Stomach (tissue), 8 donors: ENCODE measurements at regions not wholly inside any gene's neighbourhood (a gene's known extent, or its start where the extent isn't known, plus 50 kb on each side); places are given as distances from the start of the nearest gene placed in this dataset.

Source experiments
- DNase-seq, 2 donors: peaks; one replicate each; pipeline versions ENCODE4 v3.0.0 to v3.0.0-alpha.2; 2013 to 2019
- H3K27ac ChIP-seq, 5 donors: fragments of 200-600 bp in 4 of 5; sonication (generic) in 4 of 5; one replicate each; pipeline ENCODE4 v1.5.1; 2013 to 2019; ENCODE audit warnings: mild to moderate bottlenecking in 1 of 5, moderate library complexity in 1 of 5
- H3K27me3 ChIP-seq, 3 donors: fragments of 200-600 bp; sonication (generic); one replicate each; pipeline ENCODE4 v1.5.1; 2017 to 2019; ENCODE audit warnings: mixed run types in 1 of 3
- H3K36me3 ChIP-seq, 4 donors: fragments of 200-600 bp; sonication (generic); 1 replicate in 3 of 4; 2 replicates in 1 of 4; pipeline ENCODE4 v1.5.1; 2016 to 2019
- H3K4me1 ChIP-seq, 4 donors: fragments of 200-600 bp; sonication (generic); one replicate each; pipeline ENCODE4 v1.5.1; 2016 to 2019
- H3K4me3 ChIP-seq, 4 donors: fragments of 200-600 bp; sonication (generic) in 3 of 4; one replicate each; pipeline ENCODE4 v1.5.1; 2016 to 2019; ENCODE audit warnings: mild to moderate bottlenecking in 1 of 4
- H3K9me3 ChIP-seq, 4 donors: fragments of 200-600 bp; sonication (generic); one replicate each; pipeline ENCODE4 v1.5.1; 2016 to 2019
- CTCF ChIP-seq, 7 experiments: fragments of 450-650 bp in 4 of 7; fragments of 200-600 bp in 3 of 7; sonication (generic) in 3 of 7; IDR thresholded peaks; one replicate each; pipeline ENCODE4 v1.5.1; 2016 to 2019; ENCODE audit warnings: antibody characterized with exemption in 7 of 7, control low read depth in 2 of 7, mild to moderate bottlenecking in 1 of 7
- EP300 ChIP-seq: sonication (generic); formaldehyde crosslinking; IDR thresholded peaks from one replicate; pipeline ENCODE4 v1.6.1; 2017; ENCODE audit warnings: antibody characterized with exemption
- POLR2A ChIP-seq, 4 donors: fragments of 450-650 bp; IDR thresholded peaks; one replicate each; pipeline ENCODE4 v1.6.1; 2016; ENCODE audit warnings: antibody characterized with exemption in 4 of 4, control low read depth in 2 of 4, mild to moderate bottlenecking in 1 of 4, moderate library complexity in 1 of 4
- POLR2AphosphoS5 ChIP-seq, 3 donors: sonication (generic); formaldehyde crosslinking; IDR thresholded peaks; one replicate each; pipeline ENCODE4 v1.6.1; 2016; ENCODE audit warnings: antibody characterized with exemption in 3 of 3
- whole genome bisulfite sequencing, 5 donors: extraction: QIAGEN DNeasy Blood & Tissue Kit in 3 of 5; methylation state at CpG; one replicate each; pipeline versions ENCODE4 v1.1.5 to v1.1.7; 2013 to 2018; 5-methylcytosine and 5-hydroxymethylcytosine counted together
- intact Hi-C: fragments of 100-400 bp; cut with DNase I; formaldehyde crosslinking; loops from one replicate; pipeline ENCODE4 v1.15.1; 2023; ENCODE audit warnings: low total_unique reads
- donor health status: healthy with polysubstance abuse.
- donor health status: Bipolar disorder and iron deficiency.
- donor health status: healthy.

DNA sequence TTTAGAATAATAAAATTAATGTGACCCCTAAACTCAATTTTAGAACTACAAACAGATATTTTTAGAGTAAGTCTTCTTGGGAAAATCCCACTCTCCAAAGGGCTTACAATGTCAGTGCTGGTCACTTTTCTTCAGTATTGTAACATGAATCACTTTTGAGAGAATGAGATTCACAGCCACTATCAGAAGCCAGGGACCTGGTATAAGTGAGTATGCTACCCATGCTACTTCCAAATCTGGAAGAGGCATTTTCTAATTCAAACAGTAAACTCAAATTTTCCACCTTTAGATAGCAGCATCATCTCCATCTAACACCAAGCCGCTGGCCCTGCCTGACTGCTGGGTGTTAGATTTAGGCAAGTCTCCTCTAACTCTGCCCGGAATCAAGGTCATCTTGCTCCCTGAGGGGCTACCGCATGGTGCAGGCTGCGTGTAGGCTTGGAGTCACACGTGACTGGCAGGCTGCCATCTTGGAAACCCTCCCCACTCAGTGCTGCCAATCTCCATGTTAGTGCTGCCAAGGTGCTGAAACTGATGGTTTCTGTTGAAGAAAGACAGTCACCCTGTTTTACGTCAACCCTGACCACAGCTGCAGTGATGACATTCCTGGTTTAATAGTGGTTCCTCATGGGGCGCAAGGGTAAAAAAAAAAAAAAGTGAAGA is 882.9 kb upstream of the B3GALT2 start:
- TF ChIP-seq EP300 (no peak), POLR2AphosphoS5 (IDR thresholded peaks at IDR 0.05) (peak in 1 of 3 donors; percentile 30)
- H3K27ac ChIP-seq = peak overlapping the region in 1 of 5 donors; percentile 17
- WGBS, 5 donors = 65 to 89% (median 82%) methylated on average over 5 to 7 of the region's 7 CpGs
- no peak overlapping the region for H3K4me3 ChIP-seq
- no peaks in the 10 kb centered on the region for H3K36me3 ChIP-seq
- H3K4me1 ChIP-seq = no peaks in the 10 kb centered on the region
- H3K9me3 ChIP-seq = no peaks in the 10 kb centered on the region
- peak in 1 of 2 donors; percentile 23 for DNase-seq
- H3K27me3 ChIP-seq = no peaks in the 10 kb centered on the region
- intact Hi-C loops = no loop called here

- H3K36me3 ChIP-seq = no peaks in the 10 kb centered on the region
- TF ChIP-seq EP300 (no peak), CTCF (IDR thresholded peaks at IDR 0.05) (no peak), POLR2A (IDR thresholded peaks at IDR 0.05) (no peak), POLR2AphosphoS5 (IDR thresholded peaks at IDR 0.05) (no peak)
- DNase-seq = no peak
- peak overlapping the region in 1 of 5 donors; percentile 17 for H3K27ac ChIP-seq
- WGBS, 5 donors = 66 to 77% (median 69%) methylated on average over 5 of the region's 5 CpGs
- H3K27me3 ChIP-seq = no peaks in the 10 kb centered on the region
- intact Hi-C loops = no loop called here
- H3K4me1 ChIP-seq = no peaks in the 10 kb centered on the region
- no peak overlapping the region for H3K4me3 ChIP-seq
- H3K9me3 ChIP-seq = no peaks in the 10 kb centered on the region
Observed at GRCh38 chr1:194068446-194069167, 882.2 kb upstream of the B3GALT2 start.

GRCh38 chr1:194067772-194068171 is 881.4 kb upstream of the B3GALT2 start:
- Histone ChIP-seq H3K27ac (no peak overlapping the region), H3K27me3 (no peaks in the 10 kb centered on the region), H3K9me3 (no peaks in the 10 kb centered on the region), H3K36me3 (no peaks in the 10 kb centered on the region), H3K4me3 (no peak overlapping the region), H3K4me1 (no peaks in the 10 kb centered on the region)
- intact Hi-C loops = no loop called here
- WGBS, 5 donors = 80 to 91% (median 83%) methylated on average over 2 of the region's 2 CpGs
- DNase-seq = no peak
- TF ChIP-seq EP300 (no peak), POLR2AphosphoS5 (IDR thresholded peaks at IDR 0.05) (no peak), POLR2A (IDR thresholded peaks at IDR 0.05) (no peak), CTCF (IDR thresholded peaks at IDR 0.05) (no peak)

- H3K4me1 ChIP-seq = no peaks in the 10 kb centered on the region
- H3K36me3 ChIP-seq = no peaks in the 10 kb centered on the region
- peak in 1 of 2 donors; percentile 22 for DNase-seq
- no peak for TF ChIP-seq POLR2A (IDR thresholded peaks at IDR 0.05)
- peak in 1 of 3 donors; percentile 28 for TF ChIP-seq POLR2AphosphoS5 (IDR thresholded peaks at IDR 0.05)
- no peak overlapping the region for H3K4me3 ChIP-seq
- no peak overlapping the region for H3K27ac ChIP-seq
- 31 to 69% (median 42%) methylated on average over 2 of the region's 2 CpGs for WGBS, 5 donors
- intact Hi-C loops = no loop called here
- no peaks in the 10 kb centered on the region for H3K27me3 ChIP-seq
- no peaks in the 10 kb centered on the region for H3K9me3 ChIP-seq
Observed at GRCh38 chr1:194062962-194063361, 876.5 kb upstream of the B3GALT2 start.

GRCh38 chr1:194062526-194062925 is 876.1 kb upstream of the B3GALT2 start:
- Histone ChIP-seq H3K4me3 (no peak overlapping the region), H3K4me1 (no peaks in the 10 kb centered on the region), H3K9me3 (no peaks in the 10 kb centered on the region), H3K36me3 (no peaks in the 10 kb centered on the region), H3K27ac (no peak overlapping the region), H3K27me3 (no peaks in the 10 kb centered on the region)
- no peak for DNase-seq
- WGBS, 5 donors = 86 to 97% (median 92%) methylated on average over 1 of the region's 1 CpG
- no peak for TF ChIP-seq POLR2A (IDR thresholded peaks at IDR 0.05)
- no peak for TF ChIP-seq POLR2AphosphoS5 (IDR thresholded peaks at IDR 0.05)
- no peak for TF ChIP-seq EP300
- intact Hi-C loops = no loop called here
